ENCODE measurements at regions not wholly inside any gene's neighbourhood (a gene's known extent, or its start where the extent isn't known, plus 50 kb on each side); places are given as distances from the start of the nearest gene placed in this dataset.

DNA sequence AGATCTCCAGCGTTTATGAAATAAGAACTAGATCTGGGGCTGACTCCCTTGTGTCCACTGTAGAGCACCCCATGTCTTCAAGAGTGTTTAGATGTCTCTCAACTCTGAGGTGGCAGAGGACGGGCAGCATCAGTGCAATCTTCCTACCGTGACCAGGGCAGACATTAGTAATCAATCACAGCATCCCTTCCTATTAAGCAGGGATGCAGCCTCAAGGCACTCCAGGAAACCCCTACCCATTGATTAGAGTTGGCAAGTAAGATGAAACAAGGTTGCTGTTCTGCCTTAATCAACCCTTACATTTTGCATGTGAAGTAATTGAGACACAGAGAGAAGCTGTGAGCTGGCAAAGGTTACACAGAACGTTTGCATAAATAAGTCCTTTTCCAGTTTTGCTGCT, 283.7 kb upstream of the ZMIZ1 start:
- no peak for ATAC-seq (ENCODE audit: low read depth)
- H2AFZ ChIP-seq (ENCODE audit: insufficient read depth, low read depth, low read length, poor library complexity, severe bottlenecking): no peak overlapping the region

DNA sequence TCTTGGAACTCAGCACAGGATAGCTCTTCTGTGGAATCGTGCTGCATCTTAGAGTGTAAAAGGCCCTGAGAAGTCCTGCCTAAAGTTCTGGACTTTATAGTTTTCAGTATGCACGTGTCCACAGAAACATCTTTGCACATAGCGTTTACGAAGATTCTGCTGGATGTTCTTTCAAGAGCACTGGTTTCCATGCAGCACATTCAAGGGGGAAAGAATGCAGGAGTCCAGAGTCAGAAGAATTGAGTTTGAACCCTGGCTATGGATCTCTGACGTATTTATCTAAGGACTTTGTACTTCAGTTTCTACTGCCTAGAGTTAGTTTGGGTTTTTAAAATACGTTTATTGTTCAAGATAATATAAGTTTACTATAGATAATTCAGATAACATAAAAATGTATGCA, 282.8 kb upstream of the ZMIZ1 start:
- intact Hi-C loops (cut with micrococcal nuclease): no loop called here
- Histone ChIP-seq H3K9ac (ENCODE audit: low read length) (no peak overlapping the region), H2AFZ (ENCODE audit: insufficient read depth, low read depth, low read length, poor library complexity, severe bottlenecking) (no peak overlapping the region), H3K9me3 (ENCODE audit: control extremely low read depth in 1 of 3, control insufficient read depth in 2 of 3, insufficient read depth in 1 of 3, low read length in 2 of 3) (peaks cover 0 to 11% (median 0%) of the 10 kb centered on the region in 3 donors), H3K27ac (ENCODE audit: low read length in 2 of 2) (no peak overlapping the region), H3K36me3 (replicated peaks in 1 of 2; ENCODE audit: control extremely low read depth in 1 of 2, control insufficient read depth in 1 of 2, extremely low read depth in 1 of 2, insufficient read depth in 2 of 2, low read length in 1 of 2) (no peaks in the 10 kb centered on the region), H3K79me2 (ENCODE audit: control insufficient read depth, insufficient read depth, low read length) (no peaks in the 10 kb centered on the region), H4K20me1 (ENCODE audit: control insufficient read depth, insufficient read depth, low read length, poor library complexity, severe bottlenecking) (no peaks in the 10 kb centered on the region), H3K4me1 (ENCODE audit: control insufficient read depth in 2 of 2, insufficient read depth in 2 of 2, low read length in 2 of 2) (no peaks in the 10 kb centered on the region), H3K4me3 (ENCODE audit: control extremely low read depth in 1 of 5, extremely low read depth in 1 of 5, insufficient read depth in 1 of 5, low read depth in 2 of 5, low read length in 4 of 5) (no peak overlapping the region), H3K4me2 (replicated peaks; ENCODE audit: low read depth, low read length, poor library complexity, severe bottlenecking) (no peak overlapping the region), H3K27me3 (replicated peaks in 1 of 4; ENCODE audit: control extremely low read depth in 1 of 4, control insufficient read depth in 3 of 4, insufficient read depth in 4 of 4, low read length in 3 of 4) (peaks cover 0 to 7% (median 1%) of the 10 kb centered on the region in 4 experiments)
- 96% methylated on average over 4 of the region's 6 CpGs for WGBS (ENCODE audit: insufficient coverage)
- no peak for TF ChIP-seq EZH2 (IDR thresholded peaks at IDR 0.05; ENCODE audit: borderline replicate concordance, insufficient read depth, low read depth, low read length, poor library complexity, severe bottlenecking)
- TF ChIP-seq CTCF (IDR thresholded peaks at IDR 0.05): no peak
- ChIA-PET POLR2A (no interaction called here), CTCF (no interaction called here)
- Mint-ChIP-seq H3K9me3 (ENCODE audit: insufficient read depth) (no peaks in the 10 kb centered on the region), H3K4me3 (no peak overlapping the region), H3K4me1 (no peaks in the 10 kb centered on the region), H3K27me3 (peaks cover 18% of the 10 kb centered on the region), H3K27ac (no peak overlapping the region)
- ATAC-seq (ENCODE audit: low read depth) (no peak), DNase-seq (no peak)

More for the DNA sequence above, 283.7 kb upstream of the ZMIZ1 start:
- Histone ChIP-seq H3K4me3 (ENCODE audit: control extremely low read depth in 1 of 5, extremely low read depth in 1 of 5, insufficient read depth in 1 of 5, low read depth in 2 of 5, low read length in 4 of 5) (no peak overlapping the region), H4K20me1 (ENCODE audit: control insufficient read depth, insufficient read depth, low read length, poor library complexity, severe bottlenecking) (no peaks in the 10 kb centered on the region), H3K9me3 (ENCODE audit: control extremely low read depth in 1 of 3, control insufficient read depth in 2 of 3, insufficient read depth in 1 of 3, low read length in 2 of 3) (peaks cover 0 to 11% (median 0%) of the 10 kb centered on the region in 3 donors), H3K4me1 (ENCODE audit: control insufficient read depth in 2 of 2, insufficient read depth in 2 of 2, low read length in 2 of 2) (no peaks in the 10 kb centered on the region), H3K79me2 (ENCODE audit: control insufficient read depth, insufficient read depth, low read length) (no peaks in the 10 kb centered on the region), H3K27me3 (replicated peaks in 1 of 4; ENCODE audit: control extremely low read depth in 1 of 4, control insufficient read depth in 3 of 4, insufficient read depth in 4 of 4, low read length in 3 of 4) (peaks cover 0 to 7% (median 1%) of the 10 kb centered on the region in 4 experiments), H3K36me3 (replicated peaks in 1 of 2; ENCODE audit: control extremely low read depth in 1 of 2, control insufficient read depth in 1 of 2, extremely low read depth in 1 of 2, insufficient read depth in 2 of 2, low read length in 1 of 2) (no peaks in the 10 kb centered on the region), H3K9ac (ENCODE audit: low read length) (no peak overlapping the region), H3K4me2 (replicated peaks; ENCODE audit: low read depth, low read length, poor library complexity, severe bottlenecking) (no peak overlapping the region), H3K27ac (ENCODE audit: low read length in 2 of 2) (no peak overlapping the region)
- Mint-ChIP-seq H3K4me3 (no peak overlapping the region), H3K4me1 (no peaks in the 10 kb centered on the region), H3K27ac (no peak overlapping the region), H3K9me3 (ENCODE audit: insufficient read depth) (no peaks in the 10 kb centered on the region), H3K27me3 (peaks cover 16% of the 10 kb centered on the region)
- CTCF ChIA-PET: no interaction called here
- TF ChIP-seq CTCF (IDR thresholded peaks at IDR 0.05) (no peak), EZH2 (IDR thresholded peaks at IDR 0.05; ENCODE audit: borderline replicate concordance, insufficient read depth, low read depth, low read length, poor library complexity, severe bottlenecking) (no peak)
- DNase-seq: no peak
- POLR2A ChIA-PET: no interaction called here
- 71% methylated on average over 3 of the region's 4 CpGs for WGBS (ENCODE audit: insufficient coverage)
- intact Hi-C loops (cut with micrococcal nuclease): no loop called here
